Lower leg skin (tissue), 3 donors: ENCODE measurements at regions not wholly inside any gene's neighbourhood (a gene's known extent, or its start where the extent isn't known, plus 50 kb on each side); places are given as distances from the start of the nearest gene placed in this dataset.

Source experiments
- POLR2A ChIP-seq, 2 donors: fragments of 450-650 bp; IDR thresholded peaks; one replicate each; pipeline ENCODE4 v1.6.1; 2016 to 2017; ENCODE audit warnings: antibody characterized with exemption in 2 of 2, mild to moderate bottlenecking in 1 of 2, moderate library complexity in 1 of 2
- TF ChIP-seq, protein P1 (sequence below), 3 donors: fragments of 450-650 bp; IDR thresholded peaks; one replicate each; pipeline ENCODE4 v1.5.1; 2016; ENCODE audit warnings: antibody characterized with exemption in 3 of 3, mild to moderate bottlenecking in 3 of 3, moderate library complexity in 2 of 3

GRCh38 chr6:21885532-21886114 lies 292.1 kb downstream of the SOX4 start:
- TF ChIP-seq, protein P1, sequence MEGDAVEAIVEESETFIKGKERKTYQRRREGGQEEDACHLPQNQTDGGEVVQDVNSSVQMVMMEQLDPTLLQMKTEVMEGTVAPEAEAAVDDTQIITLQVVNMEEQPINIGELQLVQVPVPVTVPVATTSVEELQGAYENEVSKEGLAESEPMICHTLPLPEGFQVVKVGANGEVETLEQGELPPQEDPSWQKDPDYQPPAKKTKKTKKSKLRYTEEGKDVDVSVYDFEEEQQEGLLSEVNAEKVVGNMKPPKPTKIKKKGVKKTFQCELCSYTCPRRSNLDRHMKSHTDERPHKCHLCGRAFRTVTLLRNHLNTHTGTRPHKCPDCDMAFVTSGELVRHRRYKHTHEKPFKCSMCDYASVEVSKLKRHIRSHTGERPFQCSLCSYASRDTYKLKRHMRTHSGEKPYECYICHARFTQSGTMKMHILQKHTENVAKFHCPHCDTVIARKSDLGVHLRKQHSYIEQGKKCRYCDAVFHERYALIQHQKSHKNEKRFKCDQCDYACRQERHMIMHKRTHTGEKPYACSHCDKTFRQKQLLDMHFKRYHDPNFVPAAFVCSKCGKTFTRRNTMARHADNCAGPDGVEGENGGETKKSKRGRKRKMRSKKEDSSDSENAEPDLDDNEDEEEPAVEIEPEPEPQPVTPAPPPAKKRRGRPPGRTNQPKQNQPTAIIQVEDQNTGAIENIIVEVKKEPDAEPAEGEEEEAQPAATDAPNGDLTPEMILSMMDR (IDR thresholded peaks at IDR 0.05), result no peak
- TF ChIP-seq POLR2A (IDR thresholded peaks at IDR 0.05), result no peak
